Ishikawa (cell line): ENCODE measurements at regions not wholly inside any gene's neighbourhood (a gene's known extent, or its start where the extent isn't known, plus 50 kb on each side); places are given as distances from the start of the nearest gene placed in this dataset.

Experiments
- CEBPB ChIP-seq: IDR thresholded peaks from 2 replicates; pipeline ENCODE4 v1.6.1; 2012
- CREB1 ChIP-seq: IDR thresholded peaks from 2 replicates; pipeline ENCODE4 v1.6.1; 2012; ENCODE audit warnings: low read depth
- EGR1 ChIP-seq: IDR thresholded peaks from 2 replicates; pipeline ENCODE4 v1.6.1; 2012
- EP300 ChIP-seq: IDR thresholded peaks from 2 replicates; pipeline ENCODE4 v1.6.1; 2012; ENCODE audit warnings: borderline replicate concordance
- FOXM1 ChIP-seq: IDR thresholded peaks from 2 replicates; pipeline ENCODE4 v1.6.1; 2012; ENCODE audit warnings: low read depth, borderline replicate concordance
- NFIC ChIP-seq: IDR thresholded peaks from 2 replicates; pipeline ENCODE4 v1.6.1; 2012
- RAD21 ChIP-seq: IDR thresholded peaks from 2 replicates; pipeline ENCODE4 v1.6.1; 2012; ENCODE audit warnings: low read depth
- TAF1 ChIP-seq: IDR thresholded peaks from 2 replicates; pipeline ENCODE4 v1.6.1; 2012; ENCODE audit warnings: low read depth, mild to moderate bottlenecking
- TCF12 ChIP-seq: IDR thresholded peaks from 2 replicates; pipeline ENCODE4 v1.6.1; 2012; ENCODE audit warnings: low read depth
- TEAD4 ChIP-seq: IDR thresholded peaks from 2 replicates; pipeline ENCODE4 v1.6.1; 2012
- YY1 ChIP-seq: IDR thresholded peaks from 2 replicates; pipeline ENCODE4 v1.6.1; 2012; ENCODE audit warnings: low read depth
- ZBTB7A ChIP-seq: IDR thresholded peaks from 2 replicates; pipeline ENCODE4 v1.6.1; 2012; ENCODE audit warnings: low read depth
- TF ChIP-seq, protein P1 (sequence below): IDR thresholded peaks from 2 replicates; pipeline ENCODE4 v1.6.1; 2012; ENCODE audit warnings: low read depth, mild to moderate bottlenecking
- TF ChIP-seq, protein P2 (sequence below): IDR thresholded peaks from 2 replicates; pipeline ENCODE4 v1.6.1; 2012
- TF ChIP-seq, protein P3 (sequence below): IDR thresholded peaks from 2 replicates; pipeline ENCODE4 v1.6.1; 2012

DNA sequence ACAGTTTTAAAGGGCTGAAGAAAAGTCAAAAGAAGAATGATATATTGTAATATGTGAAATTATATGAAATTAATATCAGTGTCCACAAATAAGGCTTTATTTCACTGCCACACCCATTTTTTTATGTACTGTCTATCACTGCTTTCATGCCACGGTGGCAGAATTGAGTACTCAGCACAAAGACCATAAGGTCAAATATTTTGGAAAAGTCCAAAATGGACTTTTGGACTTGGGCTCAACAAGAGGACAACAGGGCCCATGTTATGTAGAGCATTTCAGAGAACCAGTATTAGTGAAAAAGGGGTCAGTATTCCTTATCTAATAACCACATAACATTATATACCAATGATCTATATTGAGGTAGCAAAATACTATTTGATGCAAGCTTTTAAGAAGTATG is 427.2 kb downstream of the EPHA4 start:
- TF ChIP-seq TAF1 (no peak), ZBTB7A (no peak), TEAD4 (no peak), CEBPB (no peak), NFIC (no peak), FOXM1 (no peak), YY1 (no peak), TCF12 (no peak), CREB1 (no peak), RAD21 (no peak), EP300 (no peak), EGR1 (no peak)
- TF ChIP-seq, protein P1, sequence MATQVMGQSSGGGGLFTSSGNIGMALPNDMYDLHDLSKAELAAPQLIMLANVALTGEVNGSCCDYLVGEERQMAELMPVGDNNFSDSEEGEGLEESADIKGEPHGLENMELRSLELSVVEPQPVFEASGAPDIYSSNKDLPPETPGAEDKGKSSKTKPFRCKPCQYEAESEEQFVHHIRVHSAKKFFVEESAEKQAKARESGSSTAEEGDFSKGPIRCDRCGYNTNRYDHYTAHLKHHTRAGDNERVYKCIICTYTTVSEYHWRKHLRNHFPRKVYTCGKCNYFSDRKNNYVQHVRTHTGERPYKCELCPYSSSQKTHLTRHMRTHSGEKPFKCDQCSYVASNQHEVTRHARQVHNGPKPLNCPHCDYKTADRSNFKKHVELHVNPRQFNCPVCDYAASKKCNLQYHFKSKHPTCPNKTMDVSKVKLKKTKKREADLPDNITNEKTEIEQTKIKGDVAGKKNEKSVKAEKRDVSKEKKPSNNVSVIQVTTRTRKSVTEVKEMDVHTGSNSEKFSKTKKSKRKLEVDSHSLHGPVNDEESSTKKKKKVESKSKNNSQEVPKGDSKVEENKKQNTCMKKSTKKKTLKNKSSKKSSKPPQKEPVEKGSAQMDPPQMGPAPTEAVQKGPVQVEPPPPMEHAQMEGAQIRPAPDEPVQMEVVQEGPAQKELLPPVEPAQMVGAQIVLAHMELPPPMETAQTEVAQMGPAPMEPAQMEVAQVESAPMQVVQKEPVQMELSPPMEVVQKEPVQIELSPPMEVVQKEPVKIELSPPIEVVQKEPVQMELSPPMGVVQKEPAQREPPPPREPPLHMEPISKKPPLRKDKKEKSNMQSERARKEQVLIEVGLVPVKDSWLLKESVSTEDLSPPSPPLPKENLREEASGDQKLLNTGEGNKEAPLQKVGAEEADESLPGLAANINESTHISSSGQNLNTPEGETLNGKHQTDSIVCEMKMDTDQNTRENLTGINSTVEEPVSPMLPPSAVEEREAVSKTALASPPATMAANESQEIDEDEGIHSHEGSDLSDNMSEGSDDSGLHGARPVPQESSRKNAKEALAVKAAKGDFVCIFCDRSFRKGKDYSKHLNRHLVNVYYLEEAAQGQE: no peak
- TF ChIP-seq, protein P2, sequence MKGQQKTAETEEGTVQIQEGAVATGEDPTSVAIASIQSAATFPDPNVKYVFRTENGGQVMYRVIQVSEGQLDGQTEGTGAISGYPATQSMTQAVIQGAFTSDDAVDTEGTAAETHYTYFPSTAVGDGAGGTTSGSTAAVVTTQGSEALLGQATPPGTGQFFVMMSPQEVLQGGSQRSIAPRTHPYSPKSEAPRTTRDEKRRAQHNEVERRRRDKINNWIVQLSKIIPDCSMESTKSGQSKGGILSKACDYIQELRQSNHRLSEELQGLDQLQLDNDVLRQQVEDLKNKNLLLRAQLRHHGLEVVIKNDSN: no peak
- TF ChIP-seq, protein P3, sequence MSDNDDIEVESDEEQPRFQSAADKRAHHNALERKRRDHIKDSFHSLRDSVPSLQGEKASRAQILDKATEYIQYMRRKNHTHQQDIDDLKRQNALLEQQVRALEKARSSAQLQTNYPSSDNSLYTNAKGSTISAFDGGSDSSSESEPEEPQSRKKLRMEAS: no peak

DNA sequence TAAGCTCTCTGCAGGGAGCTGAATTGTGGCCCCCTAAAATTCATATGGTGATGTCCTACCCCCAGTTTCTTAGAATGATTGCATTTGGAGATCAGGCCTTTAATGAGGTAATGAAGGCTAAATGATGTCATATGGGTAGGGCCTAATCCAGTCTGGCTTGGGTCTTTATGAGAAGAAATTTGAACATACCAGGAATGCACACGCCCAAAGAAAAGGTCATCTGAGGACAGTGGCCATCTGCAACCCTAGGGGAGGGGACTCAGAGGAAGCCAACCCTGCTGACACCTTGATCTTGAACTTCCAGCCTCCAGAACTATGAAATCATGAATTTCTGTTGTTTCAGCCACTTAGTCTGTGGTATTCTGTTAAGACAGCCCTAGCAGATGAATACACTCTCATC is 426.7 kb downstream of the EPHA4 start:
- TF ChIP-seq CREB1 (no peak), CEBPB (no peak), NFIC (no peak), RAD21 (no peak), TCF12 (no peak), TAF1 (no peak), TEAD4 (no peak), EGR1 (no peak), ZBTB7A (no peak), EP300 (no peak), FOXM1 (no peak), YY1 (no peak)
- TF ChIP-seq, protein P2: no peak
- TF ChIP-seq, protein P1: no peak
- TF ChIP-seq, protein P3: no peak

DNA sequence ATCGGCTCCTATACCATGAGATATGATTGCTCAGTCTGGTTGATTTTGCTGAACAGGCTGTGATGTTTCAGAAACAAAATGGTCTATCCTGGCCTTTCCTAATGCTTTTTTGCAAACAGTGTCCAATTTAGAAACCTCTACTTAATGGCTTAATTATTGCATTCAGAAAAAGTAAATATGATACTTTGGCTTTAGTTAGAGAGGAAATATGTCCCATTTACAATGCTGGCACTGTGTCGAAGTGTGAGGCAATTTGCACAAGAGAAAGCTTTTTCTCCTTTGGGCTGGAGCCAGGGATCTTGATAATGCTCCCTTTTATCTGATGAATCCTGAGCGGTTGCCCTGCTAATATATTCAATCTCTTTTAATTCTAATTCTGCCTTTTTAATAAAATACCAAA is 418.9 kb downstream of the EPHA4 start:
- TF ChIP-seq YY1: no peak
- TF ChIP-seq, protein P1: no peak

DNA sequence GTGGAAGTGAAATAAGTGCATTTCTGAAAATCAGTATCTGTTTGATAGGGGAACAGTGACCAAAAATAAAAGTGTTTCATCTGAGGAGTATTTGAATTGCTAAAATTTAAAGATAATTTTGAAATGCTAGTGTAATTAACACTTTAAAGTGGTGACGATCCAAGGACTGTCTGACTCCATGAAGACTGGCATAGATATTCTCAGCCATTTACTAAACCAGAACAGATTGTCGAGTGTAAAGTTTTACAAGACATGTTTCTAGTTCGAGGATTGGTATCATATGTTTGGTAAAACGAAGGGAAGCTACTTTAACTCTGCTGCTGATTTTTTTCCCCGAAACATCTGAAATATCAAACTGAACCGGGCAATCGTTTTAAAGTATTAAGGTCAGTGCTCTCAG is 417.9 kb downstream of the EPHA4 start:
- TF ChIP-seq, protein P3: no peak
- TF ChIP-seq TEAD4: no peak
- TF ChIP-seq ZBTB7A: no peak
- TF ChIP-seq, protein P2: no peak
- TF ChIP-seq TAF1: no peak
